ENCODE measurements at regions not wholly inside any gene's neighbourhood (a gene's known extent, or its start where the extent isn't known, plus 50 kb on each side); places are given as distances from the start of the nearest gene placed in this dataset.

DNA sequence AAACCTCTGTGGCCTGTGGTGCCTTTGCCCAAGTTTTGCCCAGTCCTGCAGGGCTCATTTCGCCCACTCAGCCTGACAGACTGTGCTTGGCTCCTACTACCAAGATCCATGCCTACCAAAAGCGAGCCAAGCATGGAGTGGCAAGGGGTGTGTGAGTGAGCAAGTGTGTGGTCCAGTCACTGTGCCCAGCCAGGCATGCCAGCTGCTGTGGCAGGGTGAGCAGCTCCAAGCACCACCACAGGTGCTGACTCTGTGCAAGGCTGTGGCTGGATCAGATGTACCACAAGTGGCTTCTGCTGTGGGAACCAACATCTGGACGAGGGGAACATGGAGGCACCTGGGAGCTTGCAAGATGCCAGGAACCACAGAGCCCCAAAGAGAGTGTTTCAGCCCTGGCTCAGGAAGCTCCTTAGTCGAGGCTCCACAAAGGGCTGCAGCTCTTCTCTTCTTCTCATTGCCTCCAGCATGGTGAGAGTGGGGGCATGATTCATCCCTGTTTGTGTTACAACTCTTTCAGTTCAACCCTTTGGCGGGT, 1564.2 kb upstream of the MIR17HG start:
- DNase-seq = no peak

DNA sequence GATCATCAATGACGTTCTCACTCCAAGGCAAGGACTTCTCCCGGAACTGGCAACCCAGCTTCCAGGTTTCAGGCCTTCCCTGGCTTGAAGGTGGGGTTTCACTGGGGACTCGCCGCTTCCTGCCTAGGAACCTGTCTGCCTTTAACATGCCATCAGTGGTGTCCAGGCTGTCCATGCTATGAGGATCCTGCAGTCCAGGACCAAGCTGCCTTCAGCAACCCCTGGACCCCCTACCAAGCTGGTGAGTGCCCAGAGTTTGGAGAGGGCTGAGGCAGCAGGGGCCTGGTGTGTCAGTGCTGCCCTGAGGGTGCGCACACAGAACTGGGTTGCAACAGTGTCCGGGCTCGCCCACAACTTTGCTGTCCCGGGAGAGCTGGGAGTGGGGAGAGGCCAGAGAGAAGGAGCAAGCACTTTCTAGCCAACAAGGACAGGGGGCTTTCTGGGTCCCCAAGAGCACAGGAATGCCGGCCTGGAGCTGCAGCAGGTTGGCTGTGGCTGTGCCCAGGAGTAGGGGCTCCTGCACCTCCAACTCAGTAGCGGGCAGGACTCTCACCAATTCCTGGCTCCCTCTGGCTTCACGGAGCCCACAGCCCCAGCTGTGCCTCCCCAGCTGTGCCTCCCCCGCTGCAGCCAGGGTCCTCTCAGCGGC, 1563.2 kb upstream of the MIR17HG start:
- no peak for DNase-seq

DNA sequence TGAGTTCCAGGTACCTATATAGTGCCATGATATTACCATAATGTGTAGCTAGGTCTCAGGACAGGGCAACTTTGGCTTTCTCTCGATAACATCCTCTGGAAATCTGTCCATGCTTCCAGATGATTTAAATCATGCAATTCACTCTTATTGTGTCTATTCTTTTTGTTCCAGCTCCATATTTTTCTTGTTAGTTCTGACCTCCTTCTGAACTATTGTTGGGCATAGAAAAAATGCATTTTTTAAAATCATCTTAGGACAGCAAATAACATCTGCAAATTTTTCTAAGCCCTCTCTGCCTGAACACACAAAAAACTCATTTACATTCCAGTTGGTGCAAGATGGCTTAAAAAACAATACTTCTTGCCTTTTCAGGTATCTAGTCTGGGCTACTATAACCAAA, 1561.0 kb upstream of the MIR17HG start:
- no peak for DNase-seq

DNA sequence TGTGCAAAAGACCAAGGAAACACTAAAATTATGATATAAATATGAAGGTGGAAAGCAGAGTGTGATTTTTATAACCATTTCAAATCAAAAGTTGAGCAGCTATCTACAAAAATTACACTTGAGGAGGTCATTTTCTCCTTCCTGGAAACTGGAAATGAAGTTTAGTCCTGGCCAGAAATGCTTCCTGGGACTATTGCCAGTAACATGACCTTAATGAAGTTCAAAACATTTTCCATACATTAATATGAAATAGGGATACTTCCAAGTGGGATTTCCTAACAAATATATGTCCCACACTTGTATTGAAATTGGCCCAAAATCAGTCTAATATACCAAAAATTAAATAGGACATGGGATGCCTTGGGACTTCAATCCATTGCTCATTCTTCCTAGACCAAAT, 1556.8 kb upstream of the MIR17HG start:
- DNase-seq = no peak

DNA sequence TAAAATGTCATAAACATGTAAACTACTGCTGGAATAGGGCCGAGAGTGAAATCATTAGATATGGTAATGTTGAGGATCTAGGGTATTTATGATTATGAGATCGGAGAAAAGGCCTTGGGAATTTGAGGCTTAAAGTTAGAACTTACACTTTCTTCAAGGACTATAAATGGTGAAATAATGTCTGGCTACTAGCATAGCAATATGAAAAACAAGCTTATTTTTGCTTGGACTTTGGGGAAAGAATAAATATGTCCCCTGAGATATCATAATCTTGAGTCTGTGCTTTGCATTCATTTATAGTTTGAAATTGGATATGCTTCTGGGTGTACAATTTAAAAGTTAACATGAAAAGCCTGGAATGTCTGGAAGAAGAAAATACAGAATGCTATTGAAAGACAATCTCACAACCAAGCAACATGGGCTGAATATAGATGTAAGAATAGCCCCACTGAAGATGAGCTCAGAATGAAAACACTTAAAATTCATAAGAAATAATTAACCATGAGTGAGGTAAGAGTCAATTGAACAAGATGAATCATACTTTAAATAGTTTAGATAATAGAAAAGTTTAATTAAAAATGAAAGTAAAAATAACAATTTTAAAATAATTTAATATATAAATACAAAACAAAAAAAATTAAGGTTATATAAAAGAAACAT, 1555.4 kb upstream of the MIR17HG start:
- DNase-seq = no peak

DNA sequence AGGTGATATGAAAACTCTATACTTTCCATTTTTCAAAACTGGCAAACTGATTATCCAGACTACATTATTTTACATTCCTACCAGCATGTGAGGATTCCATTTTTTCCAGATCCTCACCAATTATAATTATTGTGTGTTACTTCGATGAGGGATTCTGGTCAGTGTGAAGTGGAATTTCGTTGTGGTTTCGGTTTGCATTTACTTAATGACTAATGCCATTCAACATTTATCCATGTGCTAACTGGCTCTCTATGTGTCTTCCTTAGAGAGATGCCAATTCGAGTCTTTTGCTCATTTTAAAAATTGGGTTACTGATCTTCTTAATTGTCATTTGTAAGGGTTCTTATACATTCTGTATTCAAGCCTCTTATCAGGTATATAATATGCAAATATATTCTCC, 1551.3 kb upstream of the MIR17HG start:
- DNase-seq = no peak

DNA sequence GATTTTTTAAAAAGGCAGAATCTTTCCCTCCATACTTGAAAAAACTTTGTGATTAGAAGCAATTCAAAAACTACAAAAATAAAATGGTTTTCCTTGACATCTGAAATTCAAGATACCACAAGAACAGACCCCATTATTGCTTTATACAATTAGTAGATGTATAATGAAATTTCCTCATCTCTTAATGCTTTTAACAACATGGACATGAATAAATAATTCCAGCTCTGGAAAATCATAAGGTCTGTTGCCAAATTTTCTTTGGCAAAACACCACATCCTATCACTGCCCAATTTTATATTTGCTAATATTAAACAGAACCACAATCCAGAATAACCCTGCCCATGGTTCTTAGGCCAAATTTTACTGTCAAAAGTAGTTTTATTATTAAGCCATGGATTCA, 1543.6 kb upstream of the MIR17HG start:
- DNase-seq = no peak

DNA sequence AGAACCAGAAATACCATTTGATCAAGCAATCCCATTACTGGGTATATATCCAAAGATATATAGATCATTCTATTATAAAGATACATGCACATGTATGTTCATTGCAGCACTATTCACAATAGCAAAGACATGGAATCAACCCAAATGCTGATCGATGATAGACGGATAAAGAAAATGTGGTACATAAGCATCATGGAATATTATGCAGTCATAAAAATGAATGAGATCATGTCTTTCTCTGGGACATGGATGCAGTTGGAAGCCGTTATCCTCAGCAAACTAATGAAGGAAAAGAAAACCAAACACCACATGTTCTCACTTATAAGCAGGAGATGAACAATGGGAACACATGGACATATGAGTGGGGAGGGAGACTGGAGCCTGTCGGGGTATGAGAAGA, 1540.9 kb upstream of the MIR17HG start:
- DNase-seq = no peak

DNA sequence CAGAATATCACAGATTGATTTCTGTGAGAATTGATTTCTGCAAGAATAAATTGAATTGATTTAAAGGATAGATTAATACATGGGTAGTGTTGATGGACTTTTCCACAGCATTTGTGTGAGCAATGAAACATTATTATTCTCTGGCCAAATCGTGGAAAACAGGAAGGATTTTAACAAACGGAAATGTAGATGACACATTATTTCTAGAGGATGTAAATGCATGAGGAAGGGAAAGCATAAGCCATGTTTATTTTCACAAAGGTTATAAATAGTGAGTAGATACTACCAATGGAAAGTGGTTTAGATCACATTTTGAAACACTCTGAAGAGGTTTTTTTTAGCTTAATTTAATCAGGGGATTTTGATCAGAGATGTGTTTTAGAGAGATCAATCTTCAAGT, 1534.6 kb upstream of the MIR17HG start:
- no peak for DNase-seq

DNA sequence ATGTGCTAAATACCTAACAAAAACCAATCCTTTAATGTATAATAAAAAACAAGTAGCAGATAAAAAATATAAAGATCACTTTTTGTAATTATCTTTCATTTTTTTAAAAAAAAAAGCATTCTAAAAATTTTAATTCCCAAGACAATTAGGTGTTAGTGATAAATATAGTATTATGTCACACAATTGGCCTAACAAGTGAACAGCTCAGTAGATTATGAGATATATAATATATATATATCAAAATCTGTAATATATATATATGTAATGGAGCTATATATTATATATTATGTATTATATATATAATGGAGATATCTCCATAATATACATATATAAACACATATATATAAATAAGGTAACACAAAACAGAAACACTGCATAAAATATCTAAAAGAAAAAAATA, 1531.1 kb upstream of the MIR17HG start:
- no peak for DNase-seq

DNA sequence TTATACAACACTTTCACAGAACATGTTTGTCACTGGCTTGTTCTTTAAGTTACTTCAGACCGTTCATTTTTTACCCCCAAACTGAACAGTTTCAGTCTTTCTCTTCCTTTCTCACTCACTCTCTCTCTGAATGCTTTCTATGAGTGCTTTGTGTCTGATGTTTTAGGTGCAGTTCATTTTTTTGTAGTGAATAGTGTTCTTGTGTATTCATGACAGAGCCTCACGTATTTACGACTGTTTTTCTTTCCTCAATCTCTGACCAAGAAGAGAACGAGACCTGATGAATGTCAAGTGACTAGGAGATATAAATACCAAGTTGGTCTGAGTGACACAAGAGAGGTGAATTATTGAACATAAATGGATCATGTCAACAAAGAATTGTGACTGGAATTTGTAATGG, 1525.0 kb upstream of the MIR17HG start:
- DNase-seq = no peak

DNA sequence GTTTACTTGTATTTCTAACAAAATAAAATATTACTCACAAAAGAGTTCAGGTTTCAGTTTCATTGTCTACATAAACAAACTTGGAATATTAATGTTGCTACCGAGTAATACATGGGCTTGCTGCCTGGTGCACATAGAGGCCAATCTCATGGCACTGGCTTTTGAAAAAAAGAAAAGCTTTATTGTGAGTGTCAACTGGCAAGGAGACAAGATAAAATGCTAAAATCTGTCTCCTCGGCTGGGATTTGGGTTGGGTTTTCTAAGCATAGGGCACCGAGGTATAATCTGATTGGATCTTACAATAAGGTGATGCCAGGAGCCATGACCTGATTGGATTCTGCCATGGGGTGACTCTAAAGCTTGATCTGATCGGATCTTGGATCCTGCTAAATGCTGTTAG, 1519.9 kb upstream of the MIR17HG start:
- no peak for DNase-seq

DNA sequence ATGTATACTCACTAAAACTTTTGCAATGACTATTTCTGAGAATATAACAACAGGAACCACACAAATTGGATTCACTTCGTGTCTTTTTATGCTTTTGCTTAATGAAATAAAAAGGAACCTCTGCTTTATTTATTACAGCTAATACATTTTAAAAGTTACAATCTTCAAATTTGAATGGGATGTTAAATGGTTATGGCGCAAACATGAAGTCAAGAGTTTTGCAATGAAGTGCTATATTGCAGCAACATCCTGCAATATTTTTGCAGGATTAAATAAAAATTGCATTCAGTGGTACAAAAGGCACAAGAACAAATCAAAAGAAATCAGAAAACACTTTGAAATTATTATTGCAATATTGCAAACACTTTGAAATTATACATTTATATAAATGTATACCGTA, 1519.0 kb upstream of the MIR17HG start:
- no peak for DNase-seq

DNA sequence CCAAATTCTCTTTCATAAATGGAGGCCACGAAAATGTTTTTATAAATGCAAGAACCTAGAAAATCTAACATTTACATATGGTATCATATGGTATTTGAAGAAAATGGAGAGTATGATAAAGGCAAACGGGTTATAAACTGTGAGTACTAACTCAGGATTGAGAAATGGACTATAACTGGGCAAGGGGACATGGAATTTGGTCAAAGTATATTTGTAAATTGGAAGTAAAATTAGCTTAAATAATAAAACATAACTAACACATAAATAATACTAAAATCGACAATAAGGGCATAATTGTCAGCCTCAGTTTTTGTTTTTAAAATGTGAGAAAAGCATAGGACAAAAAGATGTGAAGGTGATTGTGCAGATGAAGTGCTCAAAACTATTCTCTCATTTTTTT, 1516.3 kb upstream of the MIR17HG start:
- DNase-seq = no peak

DNA sequence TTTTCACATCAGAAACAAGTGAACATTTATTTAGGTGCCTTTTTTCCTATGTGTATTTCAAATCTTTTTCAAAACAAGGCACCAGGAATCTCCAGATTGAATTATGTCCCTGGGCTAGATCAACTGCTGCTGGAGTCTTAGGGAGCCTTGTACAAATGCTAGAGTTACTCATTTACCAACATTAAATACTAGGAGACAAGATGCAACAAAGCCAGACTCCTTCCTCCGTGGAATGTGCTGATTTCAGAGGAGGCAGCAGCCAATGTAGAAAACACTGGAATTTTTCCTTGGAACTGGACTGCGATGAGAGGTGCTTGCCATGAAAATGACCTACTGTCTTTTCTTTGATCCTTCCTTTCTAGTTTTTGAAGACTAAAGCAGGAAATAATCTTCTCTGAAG, 1514.7 kb upstream of the MIR17HG start:
- no peak for DNase-seq

DNA sequence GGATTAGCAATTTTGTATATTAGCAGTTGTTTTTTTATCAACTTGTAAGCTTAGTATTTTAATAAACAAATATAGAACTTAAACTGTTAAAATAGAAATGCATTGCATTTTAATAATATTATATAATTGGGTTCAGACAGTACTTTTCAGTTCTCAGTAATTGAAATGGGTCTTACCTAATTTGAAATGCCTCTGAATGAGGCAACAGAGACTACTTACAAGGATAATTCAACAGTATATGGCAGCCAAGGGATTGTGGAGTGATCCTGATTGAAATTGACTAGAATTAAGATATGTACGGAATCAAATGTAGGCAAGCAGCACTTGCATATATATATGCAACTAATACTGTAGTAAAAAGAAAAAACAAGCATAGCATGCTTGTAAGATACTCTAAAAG, 1503.9 kb upstream of the MIR17HG start:
- no peak for DNase-seq

DNA sequence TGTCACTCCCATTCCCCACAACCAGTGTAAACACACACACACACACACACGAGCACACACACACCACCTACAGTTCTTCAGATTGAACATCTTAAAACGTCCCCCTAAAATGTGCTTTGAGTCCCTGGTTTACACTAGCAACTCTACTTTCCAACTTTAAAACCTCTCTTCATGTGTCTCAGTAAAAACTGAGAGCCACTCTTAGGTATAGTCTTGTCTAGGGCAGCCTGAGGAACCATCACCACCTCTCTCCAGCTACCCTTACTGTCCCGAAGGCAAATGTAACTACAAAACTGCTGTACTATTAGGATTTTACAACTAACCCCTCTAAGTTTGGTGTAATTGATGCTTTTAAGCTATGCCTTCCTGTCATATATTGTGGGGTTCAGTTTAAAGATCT, 1501.6 kb upstream of the MIR17HG start:
- no peak for DNase-seq

DNA sequence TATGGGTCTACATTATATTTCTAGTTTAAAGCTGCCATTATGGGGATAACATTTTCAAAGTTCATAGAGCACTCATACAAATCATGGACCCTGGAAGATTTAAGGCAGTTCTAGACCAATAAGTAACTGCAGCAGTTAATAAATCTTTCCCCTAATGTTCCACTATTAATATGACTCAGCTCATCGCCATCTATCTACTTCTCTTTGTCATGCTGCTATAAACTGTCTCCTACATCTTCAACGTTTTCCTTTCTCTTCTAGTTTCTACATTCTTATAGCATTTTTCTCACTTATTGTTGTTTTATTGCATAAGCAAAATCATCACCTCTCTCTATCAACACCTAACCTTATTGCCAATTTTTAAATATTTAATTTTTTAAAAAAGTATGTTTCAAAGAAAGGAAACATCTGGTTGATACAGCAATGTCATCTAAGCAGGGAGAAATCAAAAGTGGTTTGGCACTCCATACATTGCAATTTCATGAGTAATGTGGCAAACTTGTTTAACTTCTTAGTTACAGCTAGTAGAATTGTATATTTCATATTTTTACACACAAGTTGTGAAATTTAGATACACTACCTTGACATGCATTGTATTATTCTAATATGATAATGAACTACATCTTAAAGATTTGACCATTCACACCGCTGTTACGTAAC, 1500.4 kb upstream of the MIR17HG start:
- DNase-seq = no peak

DNA sequence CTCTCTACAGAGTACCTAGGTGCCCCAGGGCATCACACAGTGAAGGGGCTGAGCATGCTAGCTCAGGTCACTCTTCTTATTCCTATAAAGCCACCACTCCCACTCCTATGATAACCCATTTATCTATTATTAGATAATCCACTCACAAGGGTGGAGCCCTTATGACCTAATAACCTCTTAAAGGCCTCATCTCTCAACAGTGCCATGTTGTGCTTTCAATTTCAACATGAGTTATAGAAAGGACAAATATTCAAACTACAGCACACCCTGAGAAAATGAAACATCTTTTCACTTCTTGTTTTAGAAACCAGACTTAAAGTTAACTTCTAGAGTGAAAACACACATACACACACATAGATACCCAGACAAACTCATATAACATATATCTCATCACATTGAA, 1494.9 kb upstream of the MIR17HG start:
- DNase-seq = no peak

DNA sequence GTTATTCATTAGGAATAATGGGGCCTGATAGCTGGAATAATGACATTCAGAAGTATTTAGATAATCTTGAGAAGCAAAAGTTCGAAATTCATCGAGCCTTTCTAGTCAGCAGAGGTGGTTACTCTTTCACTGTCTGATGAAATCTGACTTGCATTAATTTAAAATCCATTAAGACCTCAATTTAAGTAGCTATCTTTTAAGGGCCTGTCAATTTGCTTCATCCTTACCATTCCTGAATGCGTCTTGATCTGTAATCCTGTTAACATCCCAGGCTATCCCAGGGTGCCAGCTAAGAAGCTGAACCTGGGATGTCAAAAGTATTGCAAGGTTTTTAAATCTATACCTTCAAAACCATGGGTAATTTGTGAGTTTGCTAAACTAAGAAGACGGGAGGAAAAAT, 1491.0 kb upstream of the MIR17HG start:
- DNase-seq = no peak

DNA sequence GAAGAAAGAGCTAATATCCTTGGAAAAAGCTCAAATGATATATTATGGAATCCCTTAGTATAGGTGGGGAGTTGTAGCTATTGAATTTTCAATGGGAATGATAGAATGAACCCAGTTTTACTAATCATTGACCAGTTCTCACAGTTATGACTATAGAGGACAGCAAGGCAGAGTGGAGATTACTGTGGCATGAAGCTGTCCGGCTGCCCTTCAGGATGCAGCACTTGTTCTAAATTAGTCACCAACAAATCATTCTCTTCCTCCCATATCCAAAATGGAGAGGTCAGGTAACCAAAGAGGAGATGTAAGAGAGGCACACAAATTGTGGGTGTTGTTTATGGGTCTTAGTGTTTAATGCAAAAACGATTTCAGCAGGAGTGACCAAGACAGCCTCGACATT, 1490.0 kb upstream of the MIR17HG start:
- no peak for DNase-seq

DNA sequence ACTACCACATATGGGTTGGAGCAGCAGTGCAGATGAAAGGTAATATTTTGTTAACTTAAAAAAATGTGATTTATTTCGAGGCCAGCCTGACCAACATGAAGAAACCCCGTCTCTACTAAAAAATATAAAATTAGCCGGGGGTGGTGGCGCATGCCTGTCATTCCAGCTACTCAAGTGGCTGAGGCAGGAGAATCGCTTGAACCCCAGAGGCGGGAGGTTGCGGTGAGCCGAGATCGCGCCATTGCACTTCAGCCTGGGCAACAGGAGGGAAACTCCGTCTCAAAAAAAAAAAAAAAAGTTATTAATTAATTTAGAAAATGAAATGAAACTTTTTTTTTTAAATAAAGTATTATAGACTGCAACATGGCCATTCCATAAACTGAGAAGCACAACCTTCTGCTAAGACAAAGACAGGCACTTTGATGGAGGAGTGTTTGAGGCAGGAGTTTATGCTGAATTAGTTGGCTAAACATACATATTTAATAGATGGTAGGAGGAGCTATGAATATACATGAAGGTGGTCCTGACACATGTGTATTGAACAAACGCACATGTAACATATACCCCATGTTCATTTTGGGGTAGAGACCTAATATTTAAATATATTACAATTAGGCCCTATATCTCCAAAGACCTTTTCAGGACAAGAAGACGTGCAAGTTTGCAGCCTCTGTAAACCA, 1485.3 kb upstream of the MIR17HG start:
- DNase-seq = no peak

DNA sequence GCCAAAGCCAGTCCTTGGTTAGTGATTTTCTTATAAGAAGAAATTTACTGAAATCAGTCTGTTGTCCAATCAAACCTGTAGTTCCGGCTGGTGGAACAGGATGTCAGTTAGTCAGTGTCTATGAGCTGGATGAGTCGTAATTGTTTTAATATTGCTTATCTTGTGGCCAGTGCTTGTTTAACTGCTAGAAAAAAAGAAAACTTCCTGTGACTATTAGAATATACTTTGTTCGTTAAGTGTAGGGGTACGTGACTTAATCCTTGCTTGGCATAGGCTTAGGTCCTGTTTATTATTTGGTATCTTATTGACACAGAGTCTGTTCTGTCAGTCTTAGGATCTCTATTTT, 1484.8 kb upstream of the MIR17HG start:
- DNase-seq = no peak
